Stomach (tissue), 4 donors: ENCODE measurements at regions not wholly inside any gene's neighbourhood (a gene's known extent, or its start where the extent isn't known, plus 50 kb on each side); places are given as distances from the start of the nearest gene placed in this dataset.

ENCODE experiments used
- POLR2AphosphoS5 ChIP-seq, 3 donors: sonication (generic); formaldehyde crosslinking; IDR thresholded peaks; one replicate each; pipeline ENCODE4 v1.6.1; 2016; ENCODE audit warnings: antibody characterized with exemption in 3 of 3
- TF ChIP-seq, protein P1 (sequence below), 7 experiments: fragments of 450-650 bp in 4 of 7; fragments of 200-600 bp in 3 of 7; sonication (generic) in 3 of 7; IDR thresholded peaks; one replicate each; pipeline ENCODE4 v1.5.1; 2016 to 2019; ENCODE audit warnings: antibody characterized with exemption in 7 of 7, control low read depth in 2 of 7, mild to moderate bottlenecking in 1 of 7

DNA sequence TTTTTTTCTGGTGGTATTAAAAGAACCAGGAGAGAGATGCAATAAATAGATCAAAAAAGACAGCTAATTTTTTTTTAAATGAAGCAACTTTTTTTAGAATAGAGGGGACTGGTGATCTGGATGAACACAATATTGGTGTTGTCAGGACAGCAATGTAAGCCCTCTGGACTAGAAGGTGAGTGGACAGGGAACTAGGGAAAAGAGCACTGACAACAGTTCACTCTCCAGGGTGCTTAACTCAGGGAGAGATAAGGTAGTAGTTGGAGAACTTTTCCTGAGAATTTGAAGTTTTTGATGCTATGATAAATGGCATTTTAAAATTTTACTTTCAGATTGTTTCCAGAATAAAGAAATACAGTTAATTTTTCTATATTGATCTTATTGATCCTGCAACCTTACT lies 158.3 kb upstream of the STAC start:
- TF ChIP-seq, protein P1, sequence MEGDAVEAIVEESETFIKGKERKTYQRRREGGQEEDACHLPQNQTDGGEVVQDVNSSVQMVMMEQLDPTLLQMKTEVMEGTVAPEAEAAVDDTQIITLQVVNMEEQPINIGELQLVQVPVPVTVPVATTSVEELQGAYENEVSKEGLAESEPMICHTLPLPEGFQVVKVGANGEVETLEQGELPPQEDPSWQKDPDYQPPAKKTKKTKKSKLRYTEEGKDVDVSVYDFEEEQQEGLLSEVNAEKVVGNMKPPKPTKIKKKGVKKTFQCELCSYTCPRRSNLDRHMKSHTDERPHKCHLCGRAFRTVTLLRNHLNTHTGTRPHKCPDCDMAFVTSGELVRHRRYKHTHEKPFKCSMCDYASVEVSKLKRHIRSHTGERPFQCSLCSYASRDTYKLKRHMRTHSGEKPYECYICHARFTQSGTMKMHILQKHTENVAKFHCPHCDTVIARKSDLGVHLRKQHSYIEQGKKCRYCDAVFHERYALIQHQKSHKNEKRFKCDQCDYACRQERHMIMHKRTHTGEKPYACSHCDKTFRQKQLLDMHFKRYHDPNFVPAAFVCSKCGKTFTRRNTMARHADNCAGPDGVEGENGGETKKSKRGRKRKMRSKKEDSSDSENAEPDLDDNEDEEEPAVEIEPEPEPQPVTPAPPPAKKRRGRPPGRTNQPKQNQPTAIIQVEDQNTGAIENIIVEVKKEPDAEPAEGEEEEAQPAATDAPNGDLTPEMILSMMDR (IDR thresholded peaks at IDR 0.05), result no peak
- TF ChIP-seq POLR2AphosphoS5 (IDR thresholded peaks at IDR 0.05), result no peak
